Upper lobe of left lung (tissue), 4 donors: ENCODE measurements at regions not wholly inside any gene's neighbourhood (a gene's known extent, or its start where the extent isn't known, plus 50 kb on each side); places are given as distances from the start of the nearest gene placed in this dataset.
A peak's percentile ranks its signal among the peaks of the same experiment; 100 is the strongest.

ENCODE experiments used
- EP300 ChIP-seq, 4 donors: sonication (generic); formaldehyde crosslinking; IDR thresholded peaks; one replicate each; pipeline ENCODE4 v1.5.1; 2017; ENCODE audit warnings: antibody characterized with exemption in 4 of 4, control low read depth in 2 of 4
- POLR2AphosphoS5 ChIP-seq, 2 donors: sonication (generic); formaldehyde crosslinking; IDR thresholded peaks; one replicate each; pipeline ENCODE4 v1.5.1; 2017; ENCODE audit warnings: antibody characterized with exemption in 2 of 2

GRCh38 chr1:67564193-67564592, 120.8 kb upstream of the GADD45A start:
- peak; percentile 6 to 88 (median 72) for TF ChIP-seq EP300 (IDR thresholded peaks at IDR 0.05)
- peak; percentile 55 to 86 for TF ChIP-seq POLR2AphosphoS5 (IDR thresholded peaks at IDR 0.05)
